ENCODE measurements at regions not wholly inside any gene's neighbourhood (a gene's known extent, or its start where the extent isn't known, plus 50 kb on each side); places are given as distances from the start of the nearest gene placed in this dataset.

DNA sequence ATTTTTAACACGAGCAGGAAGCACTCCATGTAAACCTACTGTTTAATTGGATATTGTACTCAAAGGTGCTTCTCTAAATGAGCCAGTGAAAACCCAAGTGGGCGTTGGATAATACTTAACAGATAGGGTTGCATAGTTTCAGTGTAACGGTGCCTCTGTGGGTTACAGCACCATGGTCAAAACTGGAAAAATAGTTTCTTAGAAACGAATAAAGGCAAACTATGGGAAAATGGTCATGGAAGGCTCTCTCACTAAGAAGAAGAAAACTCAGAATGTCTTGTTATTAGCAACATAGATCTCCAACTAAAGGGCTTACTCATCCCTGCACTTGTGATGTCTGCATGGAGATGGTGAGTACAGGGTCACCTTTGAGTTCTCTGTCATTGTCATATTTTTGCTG is 59.1 kb upstream of the NEDD9 start:
- TF ChIP-seq, protein P1, sequence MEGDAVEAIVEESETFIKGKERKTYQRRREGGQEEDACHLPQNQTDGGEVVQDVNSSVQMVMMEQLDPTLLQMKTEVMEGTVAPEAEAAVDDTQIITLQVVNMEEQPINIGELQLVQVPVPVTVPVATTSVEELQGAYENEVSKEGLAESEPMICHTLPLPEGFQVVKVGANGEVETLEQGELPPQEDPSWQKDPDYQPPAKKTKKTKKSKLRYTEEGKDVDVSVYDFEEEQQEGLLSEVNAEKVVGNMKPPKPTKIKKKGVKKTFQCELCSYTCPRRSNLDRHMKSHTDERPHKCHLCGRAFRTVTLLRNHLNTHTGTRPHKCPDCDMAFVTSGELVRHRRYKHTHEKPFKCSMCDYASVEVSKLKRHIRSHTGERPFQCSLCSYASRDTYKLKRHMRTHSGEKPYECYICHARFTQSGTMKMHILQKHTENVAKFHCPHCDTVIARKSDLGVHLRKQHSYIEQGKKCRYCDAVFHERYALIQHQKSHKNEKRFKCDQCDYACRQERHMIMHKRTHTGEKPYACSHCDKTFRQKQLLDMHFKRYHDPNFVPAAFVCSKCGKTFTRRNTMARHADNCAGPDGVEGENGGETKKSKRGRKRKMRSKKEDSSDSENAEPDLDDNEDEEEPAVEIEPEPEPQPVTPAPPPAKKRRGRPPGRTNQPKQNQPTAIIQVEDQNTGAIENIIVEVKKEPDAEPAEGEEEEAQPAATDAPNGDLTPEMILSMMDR (IDR thresholded peaks at IDR 0.05), result no peak
- no peak for TF ChIP-seq POLR2AphosphoS5 (IDR thresholded peaks at IDR 0.05)
